NCI-H2196 treated with DMSO at 0.1 percent for 48 hours (cell line): ENCODE measurements at regions not wholly inside any gene's neighbourhood (a gene's known extent, or its start where the extent isn't known, plus 50 kb on each side); places are given as distances from the start of the nearest gene placed in this dataset.

Source experiments
- DNase-seq: peaks from one replicate; lab custom pipeline; 2025; ENCODE audit not compliant: unreplicated experiment; lab: John Stamatoyannopoulos, UW

DNA sequence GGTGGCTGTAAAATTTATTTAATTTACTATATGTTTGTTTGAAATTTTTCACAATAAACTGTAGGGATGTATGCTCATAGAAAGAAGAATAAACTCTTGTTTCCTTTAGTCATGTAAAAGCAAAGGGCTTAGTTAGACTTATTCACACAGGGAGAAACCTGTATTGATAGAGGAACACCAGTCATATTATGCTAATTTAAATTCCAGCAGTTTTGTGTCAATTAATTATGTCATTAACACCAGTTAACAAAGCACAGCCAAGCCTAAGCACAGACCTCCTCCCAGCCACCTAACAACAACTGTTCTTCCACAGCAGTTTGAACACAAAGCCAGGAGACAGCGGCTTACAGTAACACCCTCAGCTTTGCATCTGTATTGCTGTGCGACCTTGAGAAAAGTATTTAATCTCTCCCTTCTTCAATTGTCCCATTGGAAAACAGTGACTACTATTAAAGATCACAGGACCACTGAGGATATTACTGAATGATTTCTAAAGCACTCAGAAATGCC is 260.8 kb upstream of the RRP15 start:
- DNase-seq = no peak

DNA sequence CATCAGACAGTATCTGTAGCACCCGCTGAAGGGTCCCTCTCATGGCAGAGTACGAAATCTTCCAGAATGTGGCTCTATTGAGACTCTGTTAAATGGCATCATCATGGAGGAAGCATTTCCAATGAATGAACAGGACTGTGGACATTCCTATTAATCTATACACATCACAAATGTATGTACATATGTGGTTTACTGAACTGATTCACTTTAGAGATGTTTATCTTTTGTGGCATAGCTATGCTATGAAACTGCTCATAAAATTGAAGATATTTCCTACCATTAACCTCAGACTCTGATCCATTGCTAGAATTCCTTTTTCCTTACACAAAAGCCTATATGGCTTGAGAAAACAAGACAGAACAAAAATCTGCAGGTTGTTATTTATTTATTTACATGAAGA is 259.6 kb upstream of the RRP15 start:
- DNase-seq = no peak

DNA sequence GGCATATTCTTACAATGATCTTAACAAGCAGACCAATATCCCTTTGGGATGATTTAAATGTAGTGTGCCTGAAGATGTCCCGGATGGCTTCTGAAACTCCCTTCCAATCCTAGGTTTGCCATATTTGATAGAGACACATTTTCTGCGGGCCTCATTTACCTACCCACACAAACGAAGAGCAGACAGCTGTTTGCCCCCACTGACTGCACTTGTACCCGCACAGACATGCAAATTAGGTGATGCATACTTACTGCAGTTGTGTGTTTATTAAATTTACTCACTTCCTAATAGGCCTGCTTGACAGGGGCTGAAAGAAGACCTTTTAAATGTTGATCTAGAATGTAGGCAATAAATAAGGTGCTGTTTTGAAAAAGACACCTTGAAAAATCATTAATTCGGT is 257.9 kb upstream of the RRP15 start:
- DNase-seq = no peak

DNA sequence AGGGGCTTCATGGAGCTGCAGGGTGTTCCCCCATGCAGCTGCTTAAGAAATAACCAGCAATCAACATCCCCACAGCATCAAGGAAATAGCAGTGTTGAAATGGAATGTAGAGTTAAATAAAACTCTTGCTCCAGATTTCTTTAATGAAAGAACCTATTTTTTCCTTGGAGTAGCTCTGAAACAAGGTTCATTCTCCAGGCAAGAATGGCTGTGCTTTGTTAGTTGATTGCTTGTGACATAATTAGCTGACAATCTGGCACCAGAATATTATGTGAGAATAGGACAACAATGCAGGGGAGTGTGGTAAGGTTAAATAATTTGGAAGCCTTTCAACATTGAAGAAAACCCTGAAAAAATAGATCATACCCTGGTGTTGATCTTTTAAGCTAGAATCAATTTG is 254.2 kb upstream of the RRP15 start:
- DNase-seq = no peak

DNA sequence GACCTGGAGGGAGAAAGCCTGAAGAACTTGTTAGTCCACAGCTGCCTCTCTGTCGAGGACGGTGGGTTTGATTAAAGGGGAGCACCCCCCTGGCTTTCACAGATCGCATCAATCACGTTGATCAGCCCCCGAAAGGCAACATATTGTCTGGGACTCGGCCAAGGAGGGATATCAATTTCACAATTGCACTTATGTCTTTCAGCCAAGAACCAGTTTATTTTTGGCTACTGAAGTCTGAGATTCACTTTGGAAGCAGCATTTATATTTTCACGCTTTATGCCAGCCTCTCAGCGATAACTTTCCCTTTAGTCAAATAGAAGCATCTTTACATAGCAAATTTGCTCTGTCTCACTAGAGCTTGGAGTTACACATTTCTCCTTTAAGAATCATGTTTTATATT is 253.2 kb upstream of the RRP15 start:
- DNase-seq = no peak

DNA sequence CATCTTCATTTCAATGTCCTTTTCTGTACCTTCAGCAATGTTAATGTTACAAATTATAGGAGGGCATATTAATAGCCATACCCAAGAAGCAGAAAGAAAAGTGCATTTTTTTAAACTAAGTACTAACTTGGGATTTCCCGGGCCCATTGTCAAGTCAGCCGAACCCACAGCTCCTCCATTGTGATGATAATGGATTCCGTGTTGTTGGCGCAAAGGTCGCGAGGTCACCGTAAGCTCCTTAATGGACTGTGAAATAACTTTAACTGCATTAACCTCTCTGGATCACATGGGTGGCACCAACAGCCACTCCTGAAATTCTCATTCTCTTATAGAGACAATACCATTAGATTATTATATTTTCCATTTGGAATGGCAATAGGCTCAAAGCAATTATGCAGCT is 250.6 kb upstream of the RRP15 start:
- no peak for DNase-seq

DNA sequence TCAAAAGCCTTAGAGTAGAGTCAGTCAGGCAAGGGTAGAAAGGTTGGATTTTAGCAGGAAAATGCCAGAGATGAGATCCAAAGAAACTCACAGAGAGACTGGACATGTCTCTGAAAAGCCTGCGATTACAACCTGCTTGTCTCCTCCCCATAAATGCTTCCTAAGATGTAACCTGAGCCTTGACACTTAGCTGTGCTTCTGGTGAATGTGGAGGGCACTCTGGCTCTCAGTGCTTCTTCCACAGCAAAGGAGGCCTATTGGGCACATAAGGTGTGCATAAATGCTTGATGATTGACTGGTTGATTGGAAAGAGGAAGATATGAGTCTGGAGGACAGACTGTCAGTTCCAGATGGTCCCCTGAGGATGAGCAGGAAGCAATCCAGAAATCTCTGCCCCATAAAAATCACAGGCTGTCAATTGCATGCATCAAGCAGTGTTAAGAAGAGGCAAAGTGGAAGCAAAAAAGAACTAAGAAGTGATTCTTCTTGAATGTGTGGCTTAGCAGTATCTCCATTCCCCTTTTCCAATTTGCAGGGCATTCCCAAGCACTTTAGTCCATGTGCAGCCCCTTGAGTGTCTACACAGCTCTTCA is 236.2 kb upstream of the RRP15 start:
- DNase-seq = no peak

DNA sequence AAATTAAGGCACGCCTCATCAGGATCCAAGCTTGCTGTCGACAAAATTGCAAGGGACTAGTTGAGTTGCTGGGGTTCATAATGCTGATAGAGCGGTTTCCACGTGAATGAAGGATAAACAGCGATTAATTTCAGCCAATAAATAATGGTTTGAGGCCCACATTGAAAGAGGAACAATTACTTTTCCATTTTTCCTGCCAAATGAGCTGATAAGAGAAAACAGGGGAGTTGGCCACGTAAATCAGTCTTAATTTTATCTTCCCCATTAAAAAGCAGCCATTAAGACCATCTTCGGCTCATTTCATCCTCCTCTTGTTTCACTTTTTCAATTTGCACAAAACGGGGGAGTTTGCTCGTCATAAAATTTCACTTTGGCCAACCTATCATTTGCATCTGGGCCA is 235.5 kb upstream of the RRP15 start:
- no peak for DNase-seq

DNA sequence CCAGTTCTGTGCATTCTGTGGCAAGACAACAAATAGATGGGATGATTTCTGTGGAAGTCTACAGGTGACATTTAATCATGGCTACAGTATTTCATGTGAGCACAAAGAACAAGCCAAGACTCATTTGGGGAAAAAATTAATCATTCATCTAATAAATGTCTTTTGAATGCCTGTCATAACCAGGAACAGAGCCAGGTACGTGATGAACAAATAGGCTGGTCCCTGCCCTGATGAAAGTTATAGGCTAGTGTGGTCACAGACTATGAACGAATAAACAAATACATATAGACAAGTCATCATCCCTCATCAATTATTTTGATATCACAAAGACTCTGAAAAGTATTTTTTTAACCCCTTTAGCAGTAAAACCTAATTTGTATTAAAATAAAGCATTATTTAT is 226.4 kb upstream of the RRP15 start:
- no peak for DNase-seq

DNA sequence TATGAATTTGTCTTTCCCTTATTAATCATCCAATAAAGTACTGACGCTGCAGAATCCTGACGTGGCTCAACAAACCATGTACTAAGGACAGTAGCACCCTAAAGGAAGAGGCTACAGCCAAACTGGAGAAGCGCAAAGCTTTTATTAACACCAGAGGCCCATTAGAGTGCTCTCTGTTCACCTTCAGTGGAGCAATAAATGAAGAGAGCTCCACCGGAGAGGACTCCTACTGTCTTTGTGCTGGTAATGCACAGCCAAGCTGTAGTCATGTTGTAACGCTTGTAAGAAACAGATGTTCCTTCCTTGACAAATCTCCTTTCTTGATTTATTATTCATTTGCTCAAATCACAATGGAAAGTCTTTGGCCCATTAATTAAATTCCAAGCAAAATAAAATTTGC is 220.7 kb upstream of the RRP15 start:
- no peak for DNase-seq

DNA sequence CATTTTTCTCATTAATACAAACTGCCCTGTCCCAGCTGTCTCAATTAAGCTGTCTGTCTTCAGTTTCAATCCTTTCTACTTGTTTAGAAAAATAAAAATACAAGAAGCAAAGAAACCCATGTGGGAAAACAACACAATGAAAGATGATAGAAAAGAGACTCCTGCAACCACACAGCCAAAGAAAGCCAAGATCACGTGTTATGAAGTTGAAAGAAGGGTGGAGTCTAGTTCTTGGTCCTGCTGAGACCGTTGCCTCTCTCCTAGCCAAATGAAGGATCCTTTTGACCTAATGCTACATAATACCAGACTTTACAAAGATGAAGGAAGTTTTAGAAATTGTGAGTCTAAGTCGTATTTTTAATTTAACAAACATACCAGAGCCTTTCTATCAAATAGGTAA is 218.8 kb upstream of the RRP15 start:
- DNase-seq = no peak

DNA sequence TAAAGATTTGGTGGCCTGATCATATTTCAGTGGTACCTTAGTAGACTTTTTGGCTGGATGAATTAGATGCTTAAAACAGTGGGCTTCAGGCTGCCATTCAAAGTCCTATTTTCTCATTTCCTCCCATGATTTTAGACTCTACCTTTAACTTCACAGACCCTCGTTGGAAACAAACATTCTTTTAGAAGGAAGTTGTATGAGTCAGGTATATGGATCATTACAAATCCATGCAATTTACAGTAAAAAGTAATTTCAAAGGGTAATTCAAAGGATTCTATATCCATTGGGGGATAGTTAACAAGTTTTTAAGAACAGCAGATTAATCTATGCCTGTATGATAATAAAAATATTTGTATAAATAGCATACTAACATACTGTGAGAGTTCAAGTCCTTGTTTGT is 216.9 kb upstream of the RRP15 start:
- DNase-seq = no peak

DNA sequence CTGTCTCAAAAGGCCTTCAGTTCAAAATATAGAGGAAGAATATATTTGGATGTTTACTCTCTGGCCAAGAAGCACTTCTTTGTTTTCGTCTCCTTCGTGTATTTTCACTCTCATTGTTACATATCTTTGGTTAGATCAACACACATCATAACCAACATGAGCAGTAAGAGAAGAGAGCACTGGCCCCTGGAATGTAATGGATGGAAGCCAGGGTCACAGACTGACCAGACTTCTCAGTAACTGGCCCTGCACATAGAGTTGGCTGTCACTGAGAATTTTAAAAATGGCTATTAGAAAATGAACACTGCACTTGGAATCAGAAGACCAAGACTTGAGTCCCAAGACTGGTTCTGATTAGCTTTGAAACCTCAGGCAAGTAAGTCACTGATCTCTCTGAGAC is 215.9 kb upstream of the RRP15 start:
- DNase-seq = no peak

DNA sequence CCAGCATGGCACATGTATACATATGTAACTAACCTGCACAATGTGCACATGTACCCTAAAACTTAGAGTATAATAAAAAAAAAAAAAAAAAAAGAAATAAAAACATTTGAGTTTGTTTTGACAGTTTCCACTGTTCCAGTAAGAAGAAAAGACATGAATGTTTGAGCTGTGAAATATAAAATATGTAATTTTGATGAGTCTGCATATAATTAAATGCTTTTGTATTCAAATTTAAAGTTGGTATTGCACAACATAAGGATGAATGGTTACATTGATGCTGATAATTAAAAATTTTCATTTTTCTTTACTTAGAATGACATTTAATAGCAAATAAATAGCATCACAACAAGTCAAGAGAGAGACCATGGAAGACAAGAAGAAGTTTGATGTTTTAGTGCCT is 212.0 kb upstream of the RRP15 start:
- DNase-seq = no peak

DNA sequence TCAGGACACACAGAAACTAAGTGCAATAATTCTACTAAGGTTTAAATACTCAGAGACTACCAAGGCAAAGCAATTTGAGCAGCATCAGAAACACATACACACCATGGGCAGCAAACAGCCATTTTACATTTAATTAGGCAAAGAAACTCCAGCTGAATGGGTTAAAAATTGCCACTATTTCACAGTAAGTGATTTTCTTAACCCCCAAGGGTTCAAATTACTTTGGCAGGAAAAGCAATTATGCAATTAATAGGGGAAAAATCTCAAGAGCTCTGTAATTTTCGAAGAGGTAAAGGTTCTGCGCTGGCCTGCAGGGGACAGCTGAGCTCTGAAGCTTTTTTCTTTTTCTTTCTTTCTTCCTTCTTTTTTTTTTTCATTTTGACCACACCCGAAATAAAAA is 206.2 kb upstream of the RRP15 start:
- no peak for DNase-seq

DNA sequence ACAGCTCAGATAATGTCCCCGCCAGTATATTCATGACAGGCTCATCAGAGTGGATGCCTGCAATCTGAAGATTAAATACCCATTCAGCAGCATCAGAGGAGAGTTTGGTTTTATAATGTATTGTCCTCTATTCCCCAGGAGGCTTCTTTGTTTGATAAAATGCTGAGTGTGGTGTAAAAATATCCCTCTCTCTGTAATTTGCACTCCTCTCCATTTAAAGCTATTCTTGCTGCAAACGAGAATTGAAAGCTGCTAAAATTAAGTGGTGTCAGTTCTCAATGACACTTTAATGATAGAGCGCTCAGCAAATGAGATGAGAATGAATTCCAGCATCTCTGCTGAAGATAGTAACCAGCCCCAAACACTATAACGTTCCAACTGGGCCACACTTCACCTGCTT is 205.7 kb upstream of the RRP15 start:
- DNase-seq = no peak

DNA sequence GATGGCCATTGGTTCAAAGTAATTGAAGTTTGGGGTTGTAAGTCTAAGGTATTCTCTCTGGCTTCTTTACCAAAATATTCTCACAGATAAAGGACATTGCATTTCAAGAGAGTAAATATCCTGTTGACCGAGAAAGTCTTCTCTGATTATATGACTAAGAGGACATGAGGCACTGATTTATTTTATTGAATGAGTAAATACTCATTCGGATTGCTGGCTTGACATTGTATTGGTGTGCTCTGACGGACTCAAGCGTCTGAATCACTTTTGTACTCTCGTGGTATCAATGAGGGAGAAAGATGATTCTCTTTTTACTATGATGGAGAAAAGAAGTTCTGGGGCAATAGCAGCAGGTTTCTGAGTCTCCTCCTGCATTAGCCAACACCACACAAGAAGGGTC is 205.3 kb upstream of the RRP15 start:
- no peak for DNase-seq

DNA sequence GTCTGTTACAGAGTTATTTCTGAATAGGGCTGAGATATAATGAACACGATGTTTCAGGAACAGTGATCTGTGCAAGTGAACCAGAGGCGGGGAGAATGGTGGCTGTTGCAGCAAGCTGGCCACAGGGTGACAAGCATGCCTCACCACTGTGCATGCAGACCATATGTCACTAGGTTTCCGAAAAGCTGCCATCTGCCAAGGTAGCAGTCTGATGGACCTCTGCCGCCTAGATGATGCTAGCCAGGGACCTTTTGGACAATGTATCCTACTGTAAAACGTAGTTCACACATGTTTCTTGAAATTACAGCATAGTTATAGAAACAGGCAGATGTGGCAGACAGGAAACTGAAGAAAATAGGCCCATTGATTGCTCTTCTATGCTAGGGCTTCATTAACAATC is 204.2 kb upstream of the RRP15 start:
- no peak for DNase-seq

DNA sequence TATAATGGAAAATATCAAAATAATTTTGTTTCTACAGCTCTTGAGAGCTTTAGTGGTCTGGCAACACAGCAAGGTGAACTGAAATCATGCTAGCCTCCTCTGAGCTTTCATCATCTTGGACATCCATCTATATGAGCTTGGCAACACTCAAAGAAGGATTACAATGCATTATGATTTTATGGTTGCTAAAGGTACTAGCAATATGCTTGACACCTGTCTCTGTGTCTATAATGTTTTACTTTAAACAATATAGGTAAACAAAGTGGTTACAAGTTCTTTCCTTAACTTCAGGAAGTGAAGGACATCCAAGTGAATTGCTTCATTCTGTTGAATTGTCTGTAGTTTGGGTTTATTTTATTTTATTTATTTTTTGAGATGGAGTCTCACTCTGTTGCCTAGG is 203.7 kb upstream of the RRP15 start:
- no peak for DNase-seq

DNA sequence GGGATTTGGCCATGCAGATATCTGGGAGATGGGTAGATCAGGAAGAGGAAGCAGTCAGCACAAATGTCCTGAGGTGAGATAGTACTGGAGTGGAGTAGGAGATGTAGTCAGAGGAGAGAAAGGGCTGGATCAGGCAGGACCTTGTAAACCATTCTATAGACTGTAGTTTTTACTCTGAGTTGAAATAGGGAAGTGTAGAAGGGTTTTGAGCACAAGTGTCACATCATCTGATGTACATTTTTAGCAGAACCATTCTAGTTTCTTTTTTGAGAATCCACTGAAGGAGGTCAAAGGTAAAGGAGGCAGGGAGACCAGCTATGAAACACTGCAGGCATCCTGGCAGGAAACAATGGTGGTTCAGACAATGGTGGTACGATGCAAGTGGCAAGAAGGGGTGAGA is 194.6 kb upstream of the RRP15 start:
- DNase-seq = no peak

DNA sequence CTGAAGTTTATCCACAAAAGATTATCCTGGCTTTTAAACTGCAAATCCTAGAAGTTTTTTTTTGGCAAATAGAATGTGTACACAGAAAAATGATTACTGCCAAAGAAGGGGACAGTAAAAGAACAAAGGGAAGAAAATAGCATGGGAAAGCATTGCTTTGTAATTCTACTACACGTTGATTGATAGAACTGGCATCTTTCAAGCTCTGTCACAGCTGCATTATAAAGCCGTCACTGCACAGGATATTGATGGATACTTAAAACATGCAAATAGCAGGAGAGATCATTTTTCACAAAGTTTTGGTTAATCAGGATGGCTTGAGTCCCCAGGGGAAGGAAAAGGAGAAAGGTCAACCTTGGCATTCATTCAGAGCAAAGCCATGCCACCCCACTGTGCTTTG is 183.7 kb upstream of the RRP15 start:
- DNase-seq = no peak

DNA sequence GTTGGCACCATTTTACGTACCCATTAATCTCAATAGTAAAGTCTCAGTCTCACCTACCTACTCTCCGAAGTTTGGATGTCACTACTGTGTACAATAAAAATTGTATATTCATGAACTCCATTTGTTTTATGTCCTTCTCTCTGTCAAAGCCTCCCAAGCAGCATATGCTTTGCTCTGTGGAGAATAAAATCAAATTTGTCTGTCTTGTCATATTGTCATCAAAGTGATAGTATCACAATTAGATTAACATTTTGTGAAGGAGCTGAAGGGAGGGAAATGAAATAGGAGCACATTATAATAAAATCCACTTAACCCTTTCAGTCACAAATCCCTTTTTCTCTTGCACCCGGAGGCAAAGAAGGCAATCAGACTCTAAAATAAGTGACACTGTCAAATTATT is 177.1 kb upstream of the RRP15 start:
- DNase-seq = no peak

DNA sequence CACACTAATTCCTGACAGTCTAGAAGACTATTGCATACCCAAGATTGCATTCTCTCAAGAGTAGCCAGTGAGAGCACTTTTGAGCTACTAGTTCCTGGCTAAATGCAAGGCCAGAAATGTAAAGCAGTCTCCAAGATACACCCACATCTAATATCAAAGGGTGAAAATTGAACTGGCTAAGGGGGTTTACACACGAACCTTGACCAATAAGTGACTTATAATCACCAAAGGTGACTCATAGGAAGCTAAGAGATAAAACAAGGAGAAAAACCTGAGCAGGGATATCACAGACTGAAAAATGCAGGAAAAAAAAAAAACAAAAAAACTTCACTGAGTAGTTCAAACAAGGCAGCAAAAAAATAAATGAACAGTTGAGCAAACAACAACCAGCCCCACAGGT is 172.2 kb upstream of the RRP15 start:
- no peak for DNase-seq

DNA sequence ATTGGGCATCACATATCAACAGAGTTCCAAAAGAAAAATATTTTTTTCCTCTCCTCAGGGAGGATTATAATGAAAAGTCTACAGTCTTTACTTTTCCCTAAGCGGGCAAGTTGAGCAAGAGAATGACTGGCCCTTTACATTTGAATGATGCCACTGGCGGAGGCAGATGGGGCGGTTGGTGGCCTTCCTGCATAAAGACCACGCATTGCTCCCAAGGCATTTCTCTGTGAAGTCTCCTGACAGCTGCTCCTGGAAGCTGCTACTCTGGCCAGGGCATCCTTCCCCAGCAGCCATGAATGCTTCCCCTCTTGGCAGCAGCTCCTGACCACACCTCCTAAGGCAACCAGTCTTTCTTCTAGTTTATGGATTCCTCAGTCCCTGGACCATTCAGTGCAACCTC is 161.1 kb upstream of the RRP15 start:
- DNase-seq = no peak
